ENCODE measurements at regions not wholly inside any gene's neighbourhood (a gene's known extent, or its start where the extent isn't known, plus 50 kb on each side); places are given as distances from the start of the nearest gene placed in this dataset.

DNA sequence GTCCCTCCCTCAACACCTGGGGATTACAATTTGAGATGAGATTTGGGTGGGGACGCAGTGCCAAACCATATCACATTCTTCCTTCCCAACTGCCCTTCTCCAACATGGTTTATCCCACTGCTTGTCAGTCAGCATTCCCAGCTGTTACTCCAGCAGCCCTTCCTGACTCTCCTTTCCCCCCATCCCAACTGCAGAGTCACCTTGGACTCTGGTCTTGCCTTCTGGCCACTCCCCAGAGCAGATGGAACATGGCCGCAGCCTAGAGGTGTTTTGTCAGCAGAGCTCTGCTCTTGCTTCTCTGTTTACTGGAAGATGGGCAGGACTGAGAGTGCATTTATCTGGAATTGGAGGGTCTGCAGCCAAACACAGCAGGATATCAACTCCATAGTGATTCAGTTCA is 51.2 kb upstream of the MEX3C start:
- no peaks in the 10 kb centered on the region for H3K79me2 ChIP-seq (ENCODE audit: insufficient read depth, low read depth, low read length)
- no peaks in the 10 kb centered on the region for H4K20me1 ChIP-seq (ENCODE audit: insufficient read depth, low read length)
- POLR2A ChIA-PET: interaction anchor here (0.7 kb wide), 1 partner anchor 352 kb away, joined by 4 read pairs; no protein-coding TSS in a partner anchor
- intact Hi-C loops (cut with micrococcal nuclease; ENCODE audit: unreplicated experiment): no loop called here
- H3K4me3 ChIP-seq (ENCODE audit: low read depth, low read length, poor library complexity, severe bottlenecking): no peak overlapping the region
- CTCF ChIA-PET (ENCODE audit: unreplicated experiment): no interaction called here
- H3K4me2 ChIP-seq (ENCODE audit: low read length): no peak overlapping the region
- no peaks in the 10 kb centered on the region for H3K36me3 ChIP-seq (ENCODE audit: insufficient read depth, low read length)
- no peak for TF ChIP-seq EZH2phosphoT487 (IDR thresholded peaks at IDR 0.05; ENCODE audit: borderline replicate concordance, low read depth, low read length)
- TF ChIP-seq, protein P1, sequence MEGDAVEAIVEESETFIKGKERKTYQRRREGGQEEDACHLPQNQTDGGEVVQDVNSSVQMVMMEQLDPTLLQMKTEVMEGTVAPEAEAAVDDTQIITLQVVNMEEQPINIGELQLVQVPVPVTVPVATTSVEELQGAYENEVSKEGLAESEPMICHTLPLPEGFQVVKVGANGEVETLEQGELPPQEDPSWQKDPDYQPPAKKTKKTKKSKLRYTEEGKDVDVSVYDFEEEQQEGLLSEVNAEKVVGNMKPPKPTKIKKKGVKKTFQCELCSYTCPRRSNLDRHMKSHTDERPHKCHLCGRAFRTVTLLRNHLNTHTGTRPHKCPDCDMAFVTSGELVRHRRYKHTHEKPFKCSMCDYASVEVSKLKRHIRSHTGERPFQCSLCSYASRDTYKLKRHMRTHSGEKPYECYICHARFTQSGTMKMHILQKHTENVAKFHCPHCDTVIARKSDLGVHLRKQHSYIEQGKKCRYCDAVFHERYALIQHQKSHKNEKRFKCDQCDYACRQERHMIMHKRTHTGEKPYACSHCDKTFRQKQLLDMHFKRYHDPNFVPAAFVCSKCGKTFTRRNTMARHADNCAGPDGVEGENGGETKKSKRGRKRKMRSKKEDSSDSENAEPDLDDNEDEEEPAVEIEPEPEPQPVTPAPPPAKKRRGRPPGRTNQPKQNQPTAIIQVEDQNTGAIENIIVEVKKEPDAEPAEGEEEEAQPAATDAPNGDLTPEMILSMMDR (conservative IDR thresholded peaks at IDR 0.05; ENCODE audit: low read length): no peak
- no TSS peak for BruUV-seq (replicated peaks)
- no peaks in the 10 kb centered on the region for H3K9me3 ChIP-seq (ENCODE audit: low read length)
- DNase-seq (ENCODE audit: low spot score): no peak
- H3K27ac ChIP-seq (ENCODE audit: low read depth, low read length, poor library complexity, severe bottlenecking): no peak overlapping the region
- no peak overlapping the region for H2AFZ ChIP-seq (ENCODE audit: low read length)
- H3K9me2 ChIP-seq (ENCODE audit: insufficient read depth, low read length): no peaks in the 10 kb centered on the region
- peaks cover 23% of the 10 kb centered on the region for H3K4me1 ChIP-seq (ENCODE audit: insufficient read depth, low read length, poor library complexity, severe bottlenecking)

DNA sequence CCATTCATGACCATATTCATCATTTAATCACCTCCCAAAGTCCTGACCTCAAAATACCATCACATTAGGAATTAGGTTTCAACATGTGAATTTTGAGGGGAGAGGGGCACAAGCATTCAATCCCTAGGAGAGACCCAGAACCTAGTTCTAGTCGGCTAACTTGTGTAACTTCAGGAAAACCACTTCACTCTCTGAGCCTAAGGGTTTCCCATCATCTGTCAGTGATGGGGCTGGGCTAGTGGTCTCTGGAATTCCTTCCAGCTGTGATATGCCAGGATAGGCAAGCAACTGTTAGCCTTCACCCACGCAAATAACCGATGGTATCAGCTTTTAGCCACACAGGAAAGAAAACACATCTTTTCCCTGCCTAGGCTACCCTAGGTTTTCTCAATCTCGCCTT is 52.5 kb upstream of the MEX3C start:
- no peak for DNase-seq (ENCODE audit: low spot score)
- POLR2A ChIA-PET: no interaction called here
- Histone ChIP-seq H3K4me3 (ENCODE audit: low read depth, low read length, poor library complexity, severe bottlenecking) (no peak overlapping the region), H2AFZ (ENCODE audit: low read length) (no peak overlapping the region), H4K20me1 (ENCODE audit: insufficient read depth, low read length) (no peaks in the 10 kb centered on the region), H3K4me2 (ENCODE audit: low read length) (no peak overlapping the region), H3K79me2 (ENCODE audit: insufficient read depth, low read depth, low read length) (no peaks in the 10 kb centered on the region), H3K4me1 (ENCODE audit: insufficient read depth, low read length, poor library complexity, severe bottlenecking) (peaks cover 23% of the 10 kb centered on the region), H3K9me3 (ENCODE audit: low read length) (no peaks in the 10 kb centered on the region), H3K27ac (ENCODE audit: low read depth, low read length, poor library complexity, severe bottlenecking) (no peak overlapping the region), H3K9me2 (ENCODE audit: insufficient read depth, low read length) (no peaks in the 10 kb centered on the region), H3K36me3 (ENCODE audit: insufficient read depth, low read length) (no peaks in the 10 kb centered on the region)
- BruUV-seq (replicated peaks): no TSS peak
- CTCF ChIA-PET (ENCODE audit: unreplicated experiment): no interaction called here
- intact Hi-C loops (cut with micrococcal nuclease; ENCODE audit: unreplicated experiment): loop anchor here (5.0 kb wide), 1 partner anchor 98 kb away; no protein-coding TSS in a partner anchor
- TF ChIP-seq EZH2phosphoT487 (IDR thresholded peaks at IDR 0.05; ENCODE audit: borderline replicate concordance, low read depth, low read length): no peak
- TF ChIP-seq, protein P1 (conservative IDR thresholded peaks at IDR 0.05; ENCODE audit: low read length): no peak

DNA sequence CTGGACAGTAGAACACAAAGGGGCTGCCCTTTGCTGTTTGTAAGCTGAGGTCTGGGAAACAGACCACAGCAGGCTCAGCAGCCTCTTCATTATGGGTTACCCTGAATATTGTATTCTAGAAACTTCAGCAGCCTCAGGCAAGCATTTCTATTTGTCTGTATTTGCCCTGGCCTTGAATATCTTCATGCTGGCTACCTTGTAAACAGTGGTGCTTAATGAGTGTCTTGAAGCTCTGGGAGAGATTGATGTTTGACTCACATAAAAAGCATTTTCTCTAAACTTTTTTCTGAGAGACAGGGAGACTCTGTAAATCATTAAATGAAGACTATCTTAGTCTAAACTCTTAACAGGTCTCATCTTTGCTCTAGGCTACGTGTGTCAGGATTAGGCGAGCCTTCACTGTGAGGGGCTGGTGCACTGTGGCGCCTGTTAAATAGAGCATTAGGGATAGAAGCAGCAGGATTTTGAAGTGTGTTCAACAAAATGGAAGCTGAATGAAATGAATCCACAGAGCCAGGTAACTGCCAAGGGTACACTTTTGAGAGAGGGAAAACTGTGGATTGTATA is 53.1 kb upstream of the MEX3C start:
- 0 out of 2 replicates have a peak overlapping the region, but pooled peaks have one; percentile 54 for H2AFZ ChIP-seq (ENCODE audit: low read length)
- DNase-seq (ENCODE audit: low spot score): no peak
- H3K4me2 ChIP-seq (ENCODE audit: low read length): 0 out of 2 replicates have a peak overlapping the region, but pooled peaks have one; percentile 67
- no peak overlapping the region for H3K4me3 ChIP-seq (ENCODE audit: low read depth, low read length, poor library complexity, severe bottlenecking)
- H3K9me2 ChIP-seq (ENCODE audit: insufficient read depth, low read length): no peaks in the 10 kb centered on the region
- BruUV-seq (replicated peaks): no TSS peak
- CTCF ChIA-PET (ENCODE audit: unreplicated experiment): no interaction called here
- H3K79me2 ChIP-seq (ENCODE audit: insufficient read depth, low read depth, low read length): no peaks in the 10 kb centered on the region
- peaks cover 23% of the 10 kb centered on the region for H3K4me1 ChIP-seq (ENCODE audit: insufficient read depth, low read length, poor library complexity, severe bottlenecking)
- no peak for TF ChIP-seq EZH2phosphoT487 (IDR thresholded peaks at IDR 0.05; ENCODE audit: borderline replicate concordance, low read depth, low read length)
- TF ChIP-seq, protein P1 (conservative IDR thresholded peaks at IDR 0.05; ENCODE audit: low read length): no peak
- intact Hi-C loops (cut with micrococcal nuclease; ENCODE audit: unreplicated experiment): loop anchor here (1.0 to 5.0 kb wide), 2 partner anchors 52 to 98 kb away; no protein-coding TSS in a partner anchor
- no peaks in the 10 kb centered on the region for H3K9me3 ChIP-seq (ENCODE audit: low read length)
- H3K27ac ChIP-seq (ENCODE audit: low read depth, low read length, poor library complexity, severe bottlenecking): peak overlapping the region; percentile 75
- POLR2A ChIA-PET: interaction anchor here (0.6 kb wide), 1 partner anchor 356 kb away, joined by 3 read pairs; no protein-coding TSS in a partner anchor
- H4K20me1 ChIP-seq (ENCODE audit: insufficient read depth, low read length): no peaks in the 10 kb centered on the region
- no peaks in the 10 kb centered on the region for H3K36me3 ChIP-seq (ENCODE audit: insufficient read depth, low read length)

Measured in OCI-LY7 (cell line).